ENCODE measurements at regions not wholly inside any gene's neighbourhood (a gene's known extent, or its start where the extent isn't known, plus 50 kb on each side); places are given as distances from the start of the nearest gene placed in this dataset.

- Histone ChIP-seq H3K27me3 (no peaks in the 10 kb centered on the region), H3K9me3 (replicated peaks in 1 of 3) (no peaks in the 10 kb centered on the region), H3K27ac (no peak overlapping the region), H3K4me3 (no peak overlapping the region), H3K4me1 (replicated peaks in 1 of 2) (no peaks in the 10 kb centered on the region), H3K36me3 (replicated peaks in 1 of 2) (no peaks in the 10 kb centered on the region)
- TF ChIP-seq POLR2A (IDR thresholded peaks at IDR 0.05) = no peak
- no peak for TF ChIP-seq CTCF (IDR thresholded peaks at IDR 0.05)
- WGBS, 4 donors = 83 to 93% (median 86%) methylated on average over 3 of the region's 3 CpGs
- DNase-seq = no peak
- intact Hi-C loops (cut with DNase I) = no loop called here
These were observed 783.5 kb downstream of the PCDH18 start for GRCh38 chr4:136748773-136749172.

GRCh38 chr4:136748165-136748564, 784.1 kb downstream of the PCDH18 start:
- Histone ChIP-seq H3K36me3 (replicated peaks in 1 of 2) (no peaks in the 10 kb centered on the region), H3K4me1 (replicated peaks in 1 of 2) (no peaks in the 10 kb centered on the region), H3K27ac (no peak overlapping the region), H3K4me3 (no peak overlapping the region), H3K27me3 (no peaks in the 10 kb centered on the region), H3K9me3 (replicated peaks in 1 of 3) (no peaks in the 10 kb centered on the region)
- no peak for TF ChIP-seq POLR2A (IDR thresholded peaks at IDR 0.05)
- TF ChIP-seq CTCF (IDR thresholded peaks at IDR 0.05) = no peak
- WGBS, 4 donors = 76 to 89% (median 84%) methylated on average over 1 of the region's 1 CpG
- intact Hi-C loops (cut with DNase I) = no loop called here
- DNase-seq = no peak

GRCh38 chr4:136743238-136743637, 789.1 kb downstream of the PCDH18 start:
- Histone ChIP-seq H3K27ac (no peak overlapping the region), H3K9me3 (replicated peaks in 1 of 3) (no peaks in the 10 kb centered on the region), H3K4me3 (no peak overlapping the region), H3K4me1 (replicated peaks in 1 of 2) (no peaks in the 10 kb centered on the region), H3K27me3 (no peaks in the 10 kb centered on the region), H3K36me3 (replicated peaks in 1 of 2) (no peaks in the 10 kb centered on the region)
- WGBS, 4 donors = 73 to 96% (median 92%) methylated on average over 1 of the region's 1 CpG
- intact Hi-C loops (cut with DNase I) = no loop called here
- no peak for DNase-seq
- TF ChIP-seq CTCF (IDR thresholded peaks at IDR 0.05) (no peak), POLR2A (IDR thresholded peaks at IDR 0.05) (no peak)

- DNase-seq = no peak
These were observed 790.0 kb downstream of the PCDH18 start for GRCh38 chr4:136742333-136742732.

More at GRCh38 chr4:136742333-136742732, 790.0 kb downstream of the PCDH18 start:
- H3K4me1 ChIP-seq (replicated peaks in 1 of 2) = no peaks in the 10 kb centered on the region
- no peaks in the 10 kb centered on the region for H3K9me3 ChIP-seq (replicated peaks in 1 of 3)
- TF ChIP-seq POLR2A (IDR thresholded peaks at IDR 0.05) (no peak), CTCF (IDR thresholded peaks at IDR 0.05) (no peak)
- no peak overlapping the region for H3K27ac ChIP-seq
- no peaks in the 10 kb centered on the region for H3K27me3 ChIP-seq
- H3K36me3 ChIP-seq (replicated peaks in 1 of 2) = no peaks in the 10 kb centered on the region
- H3K4me3 ChIP-seq = no peak overlapping the region
- 42 to 55% (median 51%) methylated on average over 3 of the region's 3 CpGs for WGBS, 4 donors
- intact Hi-C loops (cut with DNase I) = no loop called here
